ENCODE measurements at regions not wholly inside any gene's neighbourhood (a gene's known extent, or its start where the extent isn't known, plus 50 kb on each side); places are given as distances from the start of the nearest gene placed in this dataset.

DNA sequence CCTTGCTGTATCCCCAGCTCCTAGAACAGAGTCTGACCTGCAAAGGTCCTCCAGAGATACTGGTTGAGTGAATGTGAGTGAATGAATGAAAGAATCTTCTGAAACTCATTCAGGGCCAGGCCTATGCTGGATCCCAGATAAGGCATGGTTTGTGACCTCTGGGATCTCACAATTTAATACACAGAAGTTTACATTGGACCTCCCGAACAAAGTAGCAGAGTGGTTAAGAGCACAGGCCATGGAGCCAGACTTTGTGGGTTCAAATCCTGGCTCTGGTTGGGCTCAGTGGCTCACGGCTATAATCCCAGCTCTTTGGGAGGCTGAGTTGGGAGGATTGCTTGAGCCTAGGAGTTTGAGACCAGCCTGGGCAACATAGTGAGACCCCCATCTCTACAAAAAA, 50.8 kb upstream of the CTPS1 start:
- H3K79me2 ChIP-seq (ENCODE audit: low read length): no peaks in the 10 kb centered on the region
- H3K4me2 ChIP-seq (ENCODE audit: low read length): no peak overlapping the region
- no peak overlapping the region for H3K4me3 ChIP-seq (ENCODE audit: low read length)
- no peaks in the 10 kb centered on the region for H3K9me3 ChIP-seq (ENCODE audit: low read length)
- BruUV-seq (replicated peaks): no TSS peak
- CTCF ChIA-PET: no interaction called here
- POLR2A ChIA-PET (ENCODE audit: unreplicated experiment): no interaction called here
- no peak for DNase-seq
- no peak overlapping the region for H3K27ac ChIP-seq (ENCODE audit: low read length)
- H3K9me2 ChIP-seq (replicated peaks; ENCODE audit: low read length): no peaks in the 10 kb centered on the region
- H3K4me1 ChIP-seq (ENCODE audit: insufficient read depth, low read length): peaks cover 12% of the 10 kb centered on the region
- no peak overlapping the region for H3K9ac ChIP-seq (ENCODE audit: low read length)
- no peak for ATAC-seq
- H3K27me3 ChIP-seq (ENCODE audit: low read length): no peaks in the 10 kb centered on the region
- no peak overlapping the region for H2AFZ ChIP-seq (ENCODE audit: low read length)
- intact Hi-C loops (cut with micrococcal nuclease): no loop called here
- H3K36me3 ChIP-seq (ENCODE audit: low read depth, low read length): no peaks in the 10 kb centered on the region
- no peaks in the 10 kb centered on the region for H4K20me1 ChIP-seq (ENCODE audit: low read length)
- TF ChIP-seq, protein P1, sequence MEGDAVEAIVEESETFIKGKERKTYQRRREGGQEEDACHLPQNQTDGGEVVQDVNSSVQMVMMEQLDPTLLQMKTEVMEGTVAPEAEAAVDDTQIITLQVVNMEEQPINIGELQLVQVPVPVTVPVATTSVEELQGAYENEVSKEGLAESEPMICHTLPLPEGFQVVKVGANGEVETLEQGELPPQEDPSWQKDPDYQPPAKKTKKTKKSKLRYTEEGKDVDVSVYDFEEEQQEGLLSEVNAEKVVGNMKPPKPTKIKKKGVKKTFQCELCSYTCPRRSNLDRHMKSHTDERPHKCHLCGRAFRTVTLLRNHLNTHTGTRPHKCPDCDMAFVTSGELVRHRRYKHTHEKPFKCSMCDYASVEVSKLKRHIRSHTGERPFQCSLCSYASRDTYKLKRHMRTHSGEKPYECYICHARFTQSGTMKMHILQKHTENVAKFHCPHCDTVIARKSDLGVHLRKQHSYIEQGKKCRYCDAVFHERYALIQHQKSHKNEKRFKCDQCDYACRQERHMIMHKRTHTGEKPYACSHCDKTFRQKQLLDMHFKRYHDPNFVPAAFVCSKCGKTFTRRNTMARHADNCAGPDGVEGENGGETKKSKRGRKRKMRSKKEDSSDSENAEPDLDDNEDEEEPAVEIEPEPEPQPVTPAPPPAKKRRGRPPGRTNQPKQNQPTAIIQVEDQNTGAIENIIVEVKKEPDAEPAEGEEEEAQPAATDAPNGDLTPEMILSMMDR (conservative IDR thresholded peaks at IDR 0.05; ENCODE audit: low read depth, low read length): no peak
- no peak for TF ChIP-seq EZH2phosphoT487 (IDR thresholded peaks at IDR 0.05; ENCODE audit: borderline replicate concordance, low read length)
- no peaks in the 10 kb centered on the region for H3F3A ChIP-seq (ENCODE audit: low read length, unreplicated experiment)

DNA sequence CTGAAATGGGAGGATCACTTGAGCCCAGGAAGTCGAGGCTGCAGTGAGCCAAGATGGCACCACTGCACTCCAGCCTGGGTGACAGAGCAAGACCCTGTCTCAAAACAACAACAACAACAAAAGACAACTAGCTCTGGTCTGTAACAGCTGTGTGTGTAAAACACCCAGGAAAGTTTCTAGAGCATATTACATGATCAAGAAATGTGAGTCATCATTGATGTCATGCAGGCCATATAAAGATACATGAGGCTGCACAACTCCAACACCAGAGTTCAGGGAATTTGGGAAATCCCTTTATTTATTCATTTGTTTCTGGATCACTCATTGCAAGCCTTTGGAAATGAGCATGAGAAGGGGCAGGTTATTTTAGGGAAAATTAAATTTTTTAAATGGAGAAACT, 50.3 kb upstream of the CTPS1 start:
- H3K4me3 ChIP-seq (ENCODE audit: low read length): no peak overlapping the region
- H3K4me1 ChIP-seq (ENCODE audit: insufficient read depth, low read length): peaks cover 12% of the 10 kb centered on the region
- H3K27me3 ChIP-seq (ENCODE audit: low read length): no peaks in the 10 kb centered on the region
- H3K9me3 ChIP-seq (ENCODE audit: low read length): no peaks in the 10 kb centered on the region
- ChIA-PET CTCF (no interaction called here), POLR2A (ENCODE audit: unreplicated experiment) (no interaction called here)
- H3K9ac ChIP-seq (ENCODE audit: low read length): no peak overlapping the region
- no TSS peak for BruUV-seq (replicated peaks)
- no peak for ATAC-seq
- H3K36me3 ChIP-seq (ENCODE audit: low read depth, low read length): no peaks in the 10 kb centered on the region
- H3K27ac ChIP-seq (ENCODE audit: low read length): no peak overlapping the region
- no peaks in the 10 kb centered on the region for H4K20me1 ChIP-seq (ENCODE audit: low read length)
- H3K4me2 ChIP-seq (ENCODE audit: low read length): no peak overlapping the region
- no peak for TF ChIP-seq EZH2phosphoT487 (IDR thresholded peaks at IDR 0.05; ENCODE audit: borderline replicate concordance, low read length)
- TF ChIP-seq, protein P1 (conservative IDR thresholded peaks at IDR 0.05; ENCODE audit: low read depth, low read length): no peak
- no peak for TF ChIP-seq EZH2 (IDR thresholded peaks at IDR 0.05; ENCODE audit: low read length, unreplicated experiment)
- no peaks in the 10 kb centered on the region for H3K79me2 ChIP-seq (ENCODE audit: low read length)
- H3F3A ChIP-seq (ENCODE audit: low read length, unreplicated experiment): no peaks in the 10 kb centered on the region
- no peaks in the 10 kb centered on the region for H3K9me2 ChIP-seq (replicated peaks; ENCODE audit: low read length)
- no peak overlapping the region for H2AFZ ChIP-seq (ENCODE audit: low read length)
- DNase-seq: no peak
- intact Hi-C loops (cut with micrococcal nuclease): no loop called here
